ENCODE measurements at regions not wholly inside any gene's neighbourhood (a gene's known extent, or its start where the extent isn't known, plus 50 kb on each side); places are given as distances from the start of the nearest gene placed in this dataset.

- no peak overlapping the region for H3K4me3 ChIP-seq
- no peaks in the 10 kb centered on the region for H3K36me3 ChIP-seq
- no peak overlapping the region for H3K9ac ChIP-seq (ENCODE audit: low read depth in 2 of 2, low read length in 2 of 2)
- no peak overlapping the region for H3K27ac ChIP-seq
- H3K4me1 ChIP-seq: no peaks in the 10 kb centered on the region
- no peaks in the 10 kb centered on the region for H3K9me3 ChIP-seq
- intact Hi-C loops (cut with DNase I): no loop called here
- no peak for DNase-seq
- TF ChIP-seq CTCF (IDR thresholded peaks at IDR 0.05): no peak
- no peaks in the 10 kb centered on the region for H3K27me3 ChIP-seq
Measured at GRCh38 chr1:239218301-239218700, 168.1 kb upstream of the CHRM3 start.

GRCh38 chr1:239212811-239213220 is 173.6 kb upstream of the CHRM3 start:
- no peak overlapping the region for H3K4me3 ChIP-seq
- H3K27me3 ChIP-seq: no peaks in the 10 kb centered on the region
- DNase-seq: no peak
- no peaks in the 10 kb centered on the region for H3K36me3 ChIP-seq
- no peak overlapping the region for H3K27ac ChIP-seq
- no peak overlapping the region for H3K9ac ChIP-seq (ENCODE audit: low read depth in 2 of 2, low read length in 2 of 2)
- no peaks in the 10 kb centered on the region for H3K4me1 ChIP-seq
- intact Hi-C loops (cut with DNase I): no loop called here
- TF ChIP-seq CTCF (IDR thresholded peaks at IDR 0.05): no peak
- H3K9me3 ChIP-seq: no peaks in the 10 kb centered on the region

GRCh38 chr1:239209591-239209990 is 176.8 kb upstream of the CHRM3 start:
- DNase-seq: no peak
- Histone ChIP-seq H3K36me3 (no peaks in the 10 kb centered on the region), H3K27me3 (no peaks in the 10 kb centered on the region), H3K4me3 (no peak overlapping the region), H3K9me3 (no peaks in the 10 kb centered on the region), H3K27ac (no peak overlapping the region), H3K9ac (ENCODE audit: low read depth in 2 of 2, low read length in 2 of 2) (no peak overlapping the region), H3K4me1 (no peaks in the 10 kb centered on the region)
- intact Hi-C loops (cut with DNase I): no loop called here
- no peak for TF ChIP-seq CTCF (IDR thresholded peaks at IDR 0.05)

- Histone ChIP-seq H3K4me1 (no peaks in the 10 kb centered on the region), H3K4me3 (no peak overlapping the region), H3K9ac (ENCODE audit: low read depth in 2 of 2, low read length in 2 of 2) (no peak overlapping the region), H3K9me3 (no peaks in the 10 kb centered on the region), H3K27me3 (no peaks in the 10 kb centered on the region), H3K27ac (no peak overlapping the region), H3K36me3 (no peaks in the 10 kb centered on the region)
- no peak for DNase-seq
- intact Hi-C loops (cut with DNase I): no loop called here
- no peak for TF ChIP-seq CTCF (IDR thresholded peaks at IDR 0.05)
Measured at GRCh38 chr1:239204401-239204800, 182.0 kb upstream of the CHRM3 start.

- Histone ChIP-seq H3K4me1 (no peaks in the 10 kb centered on the region), H3K27me3 (no peaks in the 10 kb centered on the region), H3K4me3 (no peak overlapping the region), H3K9me3 (no peaks in the 10 kb centered on the region), H3K27ac (no peak overlapping the region), H3K9ac (ENCODE audit: low read depth in 2 of 2, low read length in 2 of 2) (no peak overlapping the region), H3K36me3 (no peaks in the 10 kb centered on the region)
- intact Hi-C loops (cut with DNase I): no loop called here
- TF ChIP-seq CTCF (IDR thresholded peaks at IDR 0.05): no peak
- DNase-seq: no peak
Measured at GRCh38 chr1:239197871-239198270, 188.5 kb upstream of the CHRM3 start.

GRCh38 chr1:239189998-239190512 is 196.3 kb upstream of the CHRM3 start:
- intact Hi-C loops (cut with DNase I): no loop called here
- Histone ChIP-seq H3K27me3 (no peaks in the 10 kb centered on the region), H3K9ac (ENCODE audit: low read depth in 2 of 2, low read length in 2 of 2) (no peak overlapping the region), H3K27ac (no peak overlapping the region), H3K36me3 (no peaks in the 10 kb centered on the region), H3K4me1 (no peaks in the 10 kb centered on the region), H3K9me3 (no peaks in the 10 kb centered on the region), H3K4me3 (no peak overlapping the region)
- DNase-seq: no peak
- TF ChIP-seq CTCF (IDR thresholded peaks at IDR 0.05): no peak

Data from colonic mucosa (tissue), 4 donors.